GM12892 (cell line): ENCODE measurements at regions not wholly inside any gene's neighbourhood (a gene's known extent, or its start where the extent isn't known, plus 50 kb on each side); places are given as distances from the start of the nearest gene placed in this dataset.

Source experiments
- DNase-seq: peaks from one replicate; pipeline ENCODE4 v3.0.0; 2011; ENCODE audit not compliant: insufficient read length
- FAIRE-seq: peaks from 2 replicates; lab custom pipeline; 2011; peaks lifted over from hg19 to GRCh38; lab: Jason Lieb, UNC
- POLR2A ChIP-seq: IDR thresholded peaks from 2 replicates; pipeline ENCODE4 v1.6.1; 2011; ENCODE audit warnings: low read depth, low read length, control low read depth
- POLR2AphosphoS5 ChIP-seq: IDR thresholded peaks from 2 replicates; pipeline ENCODE4 v1.6.1; 2011; ENCODE audit warnings: low read depth, low read length, control low read depth
- TAF1 ChIP-seq: IDR thresholded peaks from 2 replicates; pipeline ENCODE4 v1.6.1; 2011; ENCODE audit warnings: low read depth, mild to moderate bottlenecking, control low read depth, low read length, borderline replicate concordance

- DNase-seq, result no peak
- FAIRE-seq, result no peak
- no peak for TF ChIP-seq TAF1
- TF ChIP-seq POLR2AphosphoS5, result no peak
- TF ChIP-seq POLR2A, result no peak
These were observed 585.8 kb downstream of the QKI start for GRCh38 chr6:164000276-164000675.

- TF ChIP-seq TAF1 (no peak), POLR2AphosphoS5 (no peak), POLR2A (no peak)
- DNase-seq (no peak), FAIRE-seq (no peak)
These were observed 585.1 kb downstream of the QKI start for GRCh38 chr6:163999475-164000125.

GRCh38 chr6:163998496-163998895 lies 584.0 kb downstream of the QKI start:
- no peak for TF ChIP-seq POLR2A
- no peak for TF ChIP-seq POLR2AphosphoS5
- no peak for TF ChIP-seq TAF1
- DNase-seq (no peak), FAIRE-seq (no peak)

- no peak for TF ChIP-seq TAF1
- no peak for TF ChIP-seq POLR2A
- TF ChIP-seq POLR2AphosphoS5, result no peak
- no peak for FAIRE-seq
- no peak for DNase-seq
These were observed 582.0 kb downstream of the QKI start for GRCh38 chr6:163996491-163996890.

- DNase-seq, result no peak
- no peak for TF ChIP-seq POLR2A
- no peak for TF ChIP-seq TAF1
- TF ChIP-seq POLR2AphosphoS5, result no peak
These were observed 580.0 kb downstream of the QKI start for GRCh38 chr6:163994566-163994965.

GRCh38 chr6:163992701-163993100 lies 578.2 kb downstream of the QKI start:
- no peak for DNase-seq
- no peak for FAIRE-seq
- TF ChIP-seq TAF1 (no peak), POLR2A (no peak), POLR2AphosphoS5 (no peak)

More at GRCh38 chr6:163994566-163994965, 580.0 kb downstream of the QKI start:
- no peak for FAIRE-seq

GRCh38 chr6:163992056-163992455 lies 577.5 kb downstream of the QKI start:
- TF ChIP-seq POLR2AphosphoS5 (no peak), TAF1 (no peak), POLR2A (no peak)
- no peak for DNase-seq
- no peak for FAIRE-seq

GRCh38 chr6:163991321-163991720 lies 576.8 kb downstream of the QKI start:
- no peak for DNase-seq
- no peak for TF ChIP-seq POLR2AphosphoS5
- no peak for TF ChIP-seq TAF1
- TF ChIP-seq POLR2A, result no peak
- no peak for FAIRE-seq

- DNase-seq, result no peak
- no peak for FAIRE-seq
- TF ChIP-seq POLR2AphosphoS5 (no peak), TAF1 (no peak), POLR2A (no peak)
These were observed 571.8 kb downstream of the QKI start for GRCh38 chr6:163986313-163986712.

- FAIRE-seq (no peak), DNase-seq (no peak)
These were observed 571.2 kb downstream of the QKI start for GRCh38 chr6:163985710-163986109.

GRCh38 chr6:163985040-163985439 lies 570.5 kb downstream of the QKI start:
- FAIRE-seq, result no peak
- DNase-seq, result no peak
- TF ChIP-seq POLR2AphosphoS5 (no peak), POLR2A (no peak), TAF1 (no peak)

More at GRCh38 chr6:163985710-163986109, 571.2 kb downstream of the QKI start:
- TF ChIP-seq POLR2AphosphoS5, result no peak
- TF ChIP-seq TAF1, result no peak
- TF ChIP-seq POLR2A, result no peak

GRCh38 chr6:163984124-163984936 lies 569.8 kb downstream of the QKI start:
- FAIRE-seq, result no peak
- DNase-seq, result no peak
- TF ChIP-seq POLR2A (no peak), TAF1 (no peak), POLR2AphosphoS5 (no peak)

GRCh38 chr6:163983679-163984078 lies 569.2 kb downstream of the QKI start:
- DNase-seq (no peak), FAIRE-seq (no peak)
- TF ChIP-seq TAF1 (no peak), POLR2AphosphoS5 (no peak), POLR2A (no peak)
